ENCODE measurements at regions not wholly inside any gene's neighbourhood (a gene's known extent, or its start where the extent isn't known, plus 50 kb on each side); places are given as distances from the start of the nearest gene placed in this dataset.

DNA sequence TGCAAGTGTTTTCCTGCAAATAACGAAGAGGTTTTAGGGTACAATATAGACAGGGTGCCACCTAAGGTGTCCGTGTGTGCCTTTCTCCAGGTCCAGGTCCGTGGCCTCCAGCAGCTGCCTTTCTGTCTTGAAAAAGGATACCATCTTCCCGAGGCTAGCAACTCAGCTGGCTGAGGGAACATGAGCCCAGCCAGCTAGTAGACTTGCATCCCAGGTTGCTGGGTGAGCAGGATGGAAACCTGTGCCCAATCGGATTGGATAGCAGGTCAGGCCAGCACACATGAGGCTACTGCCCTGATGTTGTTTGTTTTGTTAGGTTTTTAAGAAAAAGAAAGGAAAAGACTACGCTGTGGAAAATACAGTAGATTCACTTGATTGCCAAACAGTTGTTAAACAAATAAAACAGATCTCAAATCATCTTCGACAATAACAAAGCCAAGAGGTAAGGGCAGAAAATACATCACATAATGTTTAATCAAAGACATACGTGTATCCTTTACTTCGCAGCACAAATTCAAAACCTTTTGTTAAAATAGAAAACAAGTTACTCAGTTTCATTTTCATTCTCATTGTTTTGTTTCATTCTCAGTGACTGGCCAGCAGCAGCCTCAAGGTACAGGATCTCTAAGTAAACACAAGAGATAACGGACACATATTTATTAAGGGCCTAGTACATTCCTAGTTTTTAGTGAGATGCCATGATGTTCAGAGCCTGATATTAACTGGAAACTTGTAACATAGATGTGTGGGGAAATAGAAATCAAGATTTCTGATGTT, 661.2 kb upstream of the NR2F2 start:
- H3K27me3 ChIP-seq: no peaks in the 10 kb centered on the region
- no peaks in the 10 kb centered on the region for H3K4me1 ChIP-seq
- no peak overlapping the region for H3K4me3 ChIP-seq (ENCODE audit: low read depth, low read length)
- no peak for DNase-seq
- H3K36me3 ChIP-seq: no peaks in the 10 kb centered on the region
- TF ChIP-seq, protein P1, sequence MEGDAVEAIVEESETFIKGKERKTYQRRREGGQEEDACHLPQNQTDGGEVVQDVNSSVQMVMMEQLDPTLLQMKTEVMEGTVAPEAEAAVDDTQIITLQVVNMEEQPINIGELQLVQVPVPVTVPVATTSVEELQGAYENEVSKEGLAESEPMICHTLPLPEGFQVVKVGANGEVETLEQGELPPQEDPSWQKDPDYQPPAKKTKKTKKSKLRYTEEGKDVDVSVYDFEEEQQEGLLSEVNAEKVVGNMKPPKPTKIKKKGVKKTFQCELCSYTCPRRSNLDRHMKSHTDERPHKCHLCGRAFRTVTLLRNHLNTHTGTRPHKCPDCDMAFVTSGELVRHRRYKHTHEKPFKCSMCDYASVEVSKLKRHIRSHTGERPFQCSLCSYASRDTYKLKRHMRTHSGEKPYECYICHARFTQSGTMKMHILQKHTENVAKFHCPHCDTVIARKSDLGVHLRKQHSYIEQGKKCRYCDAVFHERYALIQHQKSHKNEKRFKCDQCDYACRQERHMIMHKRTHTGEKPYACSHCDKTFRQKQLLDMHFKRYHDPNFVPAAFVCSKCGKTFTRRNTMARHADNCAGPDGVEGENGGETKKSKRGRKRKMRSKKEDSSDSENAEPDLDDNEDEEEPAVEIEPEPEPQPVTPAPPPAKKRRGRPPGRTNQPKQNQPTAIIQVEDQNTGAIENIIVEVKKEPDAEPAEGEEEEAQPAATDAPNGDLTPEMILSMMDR (IDR thresholded peaks at IDR 0.05; ENCODE audit: low read depth, low read length): no peak
- H3K9me3 ChIP-seq: no peaks in the 10 kb centered on the region

DNA sequence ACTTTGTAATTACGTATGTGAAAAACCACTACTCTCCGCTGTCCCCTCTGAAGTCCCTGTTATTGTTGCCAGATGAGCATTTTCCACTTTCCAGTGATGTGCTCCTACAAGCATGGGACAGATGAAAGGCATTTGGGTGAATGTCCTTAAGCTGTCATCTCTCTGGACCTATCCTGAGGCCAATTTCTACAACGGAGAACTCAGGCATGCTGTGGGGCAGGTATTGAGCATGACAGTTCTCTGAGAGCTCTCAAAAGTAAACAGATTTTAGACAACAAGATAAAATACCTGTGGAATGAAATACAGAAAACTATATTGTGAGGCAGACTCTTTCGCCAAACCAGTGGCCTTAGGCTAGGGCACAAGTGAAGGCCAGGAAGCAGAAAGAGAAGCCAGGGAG, 656.5 kb upstream of the NR2F2 start:
- no peak for DNase-seq
- no peaks in the 10 kb centered on the region for H3K27me3 ChIP-seq
- H3K9me3 ChIP-seq: no peaks in the 10 kb centered on the region
- no peaks in the 10 kb centered on the region for H3K4me1 ChIP-seq
- H3K36me3 ChIP-seq: no peaks in the 10 kb centered on the region
- no peak overlapping the region for H3K4me3 ChIP-seq (ENCODE audit: low read depth, low read length)
- TF ChIP-seq, protein P1 (IDR thresholded peaks at IDR 0.05; ENCODE audit: low read depth, low read length): no peak

DNA sequence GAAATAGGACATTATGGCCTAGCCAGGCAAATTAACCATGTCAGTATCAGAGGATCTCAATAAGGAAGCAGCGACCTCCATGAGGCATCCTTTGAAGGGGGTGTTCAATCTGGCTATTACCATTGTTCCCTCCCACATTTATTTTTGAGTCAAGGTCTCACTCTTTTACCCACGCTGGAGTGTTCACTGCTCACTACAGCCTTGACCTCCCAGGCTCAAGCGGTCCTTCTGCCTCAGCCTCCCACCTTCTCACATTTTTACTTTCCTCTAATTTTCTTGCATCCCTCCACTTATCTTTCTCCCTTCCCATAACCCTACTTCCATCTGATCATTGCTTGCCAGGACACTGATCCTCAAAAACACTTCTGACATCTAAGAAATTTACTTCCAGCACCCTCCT, 654.0 kb upstream of the NR2F2 start:
- no peaks in the 10 kb centered on the region for H3K9me3 ChIP-seq
- no peak overlapping the region for H3K4me3 ChIP-seq (ENCODE audit: low read depth, low read length)
- no peak for DNase-seq
- no peaks in the 10 kb centered on the region for H3K4me1 ChIP-seq
- H3K36me3 ChIP-seq: no peaks in the 10 kb centered on the region
- TF ChIP-seq, protein P1 (IDR thresholded peaks at IDR 0.05; ENCODE audit: low read depth, low read length): no peak
- H3K27me3 ChIP-seq: no peaks in the 10 kb centered on the region

DNA sequence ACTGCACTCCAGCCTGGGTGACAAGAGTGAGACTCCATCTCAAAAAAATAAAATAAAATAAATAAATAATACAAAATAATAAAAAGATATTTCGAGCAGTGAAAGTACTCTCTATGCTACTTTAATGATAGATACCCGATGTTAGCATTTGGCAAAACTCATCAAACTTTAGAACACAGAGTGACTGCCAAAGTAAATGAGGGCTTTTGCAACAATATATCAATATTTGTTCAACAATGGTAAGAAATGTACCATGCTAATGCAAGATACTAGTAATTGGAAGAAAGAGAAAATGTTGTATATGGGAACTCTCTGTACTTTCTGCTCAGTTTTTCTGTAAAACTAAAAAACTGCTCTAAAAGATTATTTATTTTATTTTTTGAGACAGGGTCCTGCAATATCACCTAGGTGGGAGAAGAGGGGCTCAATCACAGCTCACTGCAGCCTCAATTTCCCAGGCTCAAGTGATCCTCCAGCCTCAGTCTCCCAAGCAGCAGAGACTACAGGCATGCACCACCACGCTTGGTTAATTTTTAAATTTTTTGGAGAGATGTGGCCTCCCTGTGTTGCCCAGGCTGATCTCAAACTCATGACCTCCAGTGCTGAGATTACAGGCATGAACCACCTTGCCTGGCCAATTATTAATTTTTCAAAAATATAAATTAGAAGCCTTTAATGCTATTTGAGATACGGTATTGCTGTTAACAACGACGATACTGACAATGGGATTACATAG, 650.5 kb upstream of the NR2F2 start:
- H3K27me3 ChIP-seq: no peaks in the 10 kb centered on the region
- TF ChIP-seq, protein P1 (IDR thresholded peaks at IDR 0.05; ENCODE audit: low read depth, low read length): no peak
- DNase-seq: no peak
- no peaks in the 10 kb centered on the region for H3K36me3 ChIP-seq
- no peak overlapping the region for H3K4me3 ChIP-seq (ENCODE audit: low read depth, low read length)
- H3K9me3 ChIP-seq: no peaks in the 10 kb centered on the region
- no peaks in the 10 kb centered on the region for H3K4me1 ChIP-seq

DNA sequence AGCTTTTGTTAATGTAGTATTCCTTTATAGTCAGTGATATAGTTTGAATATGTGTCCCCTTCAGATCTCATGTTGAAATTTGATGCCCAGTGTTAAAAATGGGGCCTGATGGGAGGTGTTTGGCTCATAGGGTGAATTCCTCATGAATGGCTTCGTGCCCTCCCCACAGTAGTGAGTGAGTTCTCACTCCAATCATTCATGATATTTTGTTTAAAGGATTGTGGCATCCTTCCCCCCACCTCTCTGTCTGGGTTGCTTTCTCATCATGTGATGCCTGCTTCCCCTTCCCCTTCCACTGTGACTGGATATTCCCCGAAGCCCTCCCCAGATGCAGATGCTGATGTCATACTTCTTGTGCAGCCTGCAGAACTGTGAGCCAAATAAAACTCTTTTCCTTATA, 649.8 kb upstream of the NR2F2 start:
- TF ChIP-seq, protein P1 (IDR thresholded peaks at IDR 0.05; ENCODE audit: low read depth, low read length): no peak
- no peaks in the 10 kb centered on the region for H3K27me3 ChIP-seq
- H3K4me3 ChIP-seq (ENCODE audit: low read depth, low read length): no peak overlapping the region
- H3K36me3 ChIP-seq: no peaks in the 10 kb centered on the region
- H3K9me3 ChIP-seq: no peaks in the 10 kb centered on the region
- no peak for DNase-seq
- no peaks in the 10 kb centered on the region for H3K4me1 ChIP-seq
